SU-DHL-6 (cell line): ENCODE measurements at regions not wholly inside any gene's neighbourhood (a gene's known extent, or its start where the extent isn't known, plus 50 kb on each side); places are given as distances from the start of the nearest gene placed in this dataset.

ENCODE experiments used
- H2AFZ ChIP-seq: fragments of 200-600 bp; sonication (generic); 2 replicates; pipeline ENCODE4 v1.6.1; 2014; ENCODE audit warnings: low read depth, mild to moderate bottlenecking, moderate library complexity, mixed read lengths, antibody characterized with exemption, low read length; ENCODE audit not compliant: severe bottlenecking
- H3F3A ChIP-seq: fragments of 200-600 bp; shearing (Covaris generic); 2 replicates; pipeline ENCODE4 v1.6.0; 2016; ENCODE audit warnings: antibody characterized with exemption, mild to moderate bottlenecking; ENCODE audit not compliant: insufficient read depth
- H3K27ac ChIP-seq: fragments of 200-600 bp; sonication (generic); 2 replicates; pipeline ENCODE4 v1.5.1; 2016; ENCODE audit warnings: low read depth, mild to moderate bottlenecking, low read length, moderate library complexity, mixed read lengths
- H3K27me3 ChIP-seq: fragments of 200-600 bp; sonication (generic), shearing (Covaris generic); 2 replicates; pipeline ENCODE4 v1.6.0; 2014; ENCODE audit warnings: mild to moderate bottlenecking, low read length
- H3K36me3 ChIP-seq: fragments of 200-600 bp; sonication (generic); 2 replicates; pipeline ENCODE4 v1.6.1; 2014; ENCODE audit warnings: mild to moderate bottlenecking, low read length, mixed read lengths
- H3K4me2 ChIP-seq: fragments of 300-600, 200-600 bp; shearing (Covaris generic), sonication (generic); 2 replicates; pipeline ENCODE4 v1.6.0; 2014; ENCODE audit warnings: low read length, low read depth, mild to moderate bottlenecking; ENCODE audit not compliant: poor library complexity, severe bottlenecking
- H3K4me3 ChIP-seq: fragments of 200-600 bp; sonication (generic); 2 replicates; pipeline ENCODE4 v1.5.1; 2014; ENCODE audit warnings: antibody characterized with exemption, low read length, mild to moderate bottlenecking, mixed read lengths; ENCODE audit not compliant: insufficient read depth, poor library complexity, severe bottlenecking
- H3K79me2 ChIP-seq: fragments of 200-600 bp; sonication (generic); 2 replicates; pipeline ENCODE4 v1.6.1; 2014; ENCODE audit warnings: mild to moderate bottlenecking, low read length, moderate library complexity; ENCODE audit not compliant: insufficient read depth
- H3K9ac ChIP-seq: fragments of 200-600 bp; sonication (generic); 2 replicates; pipeline ENCODE4 v1.7.0; 2014; ENCODE audit warnings: mild to moderate bottlenecking, low read length
- H3K9me2 ChIP-seq: fragments of 200-600 bp; sonication (generic); replicated peaks from 2 replicates; pipeline ENCODE4 v1.6.1; 2014; ENCODE audit warnings: low read length; ENCODE audit not compliant: insufficient read depth
- H3K9me3 ChIP-seq: fragments of 200-600 bp; sonication (generic); 2 replicates; pipeline ENCODE4 v1.6.1; 2014; ENCODE audit warnings: low read length, mixed read lengths; ENCODE audit not compliant: insufficient read depth
- H4K20me1 ChIP-seq: fragments of 200-600 bp; sonication (generic); 2 replicates; pipeline ENCODE4 v1.6.1; 2014; ENCODE audit warnings: low read depth, mild to moderate bottlenecking, antibody characterized with exemption, low read length, moderate library complexity, mixed read lengths
- CTCF ChIP-seq: fragments of 200-600 bp; sonication (generic); IDR thresholded peaks from one replicate; pipeline ENCODE4 v1.5.1; 2017; ENCODE audit warnings: antibody characterized with exemption, mild to moderate bottlenecking, low read length, moderate library complexity; ENCODE audit not compliant: insufficient read depth, poor library complexity, severe bottlenecking
- EZH2phosphoT487 ChIP-seq: fragments of 200-600 bp; sonication (generic), shearing (Covaris generic); conservative IDR thresholded peaks from 2 replicates; pipeline ENCODE4 v1.6.1; 2018; ENCODE audit warnings: mild to moderate bottlenecking, antibody characterized with exemption, low read length, moderate library complexity, mixed read lengths

- Histone ChIP-seq H4K20me1 (no peaks in the 10 kb centered on the region), H3K9me2 (no peaks in the 10 kb centered on the region), H3K4me2 (no peak overlapping the region), H3K79me2 (no peaks in the 10 kb centered on the region), H3K9ac (no peak overlapping the region), H3K4me3 (no peak overlapping the region), H3K9me3 (no peaks in the 10 kb centered on the region), H3K36me3 (no peaks in the 10 kb centered on the region), H2AFZ (no peak overlapping the region), H3F3A (no peaks in the 10 kb centered on the region), H3K27me3 (no peaks in the 10 kb centered on the region), H3K27ac (no peak overlapping the region)
- TF ChIP-seq EZH2phosphoT487: no peak
- no peak for TF ChIP-seq CTCF
These were observed 71.2 kb upstream of the BCL9 start for GRCh38 chr1:147470079-147470478.

- Histone ChIP-seq H2AFZ (no peak overlapping the region), H3K79me2 (no peaks in the 10 kb centered on the region), H3K9me3 (no peaks in the 10 kb centered on the region), H3K9me2 (no peaks in the 10 kb centered on the region; the same call in 1 of the 2 replicates), H3K4me2 (no peak overlapping the region), H3F3A (no peaks in the 10 kb centered on the region), H4K20me1 (no peaks in the 10 kb centered on the region), H3K27me3 (no peaks in the 10 kb centered on the region), H3K27ac (no peak overlapping the region), H3K36me3 (no peaks in the 10 kb centered on the region), H3K4me3 (no peak overlapping the region), H3K9ac (no peak overlapping the region)
- TF ChIP-seq CTCF (no peak), EZH2phosphoT487 (no peak)
These were observed 68.8 kb upstream of the BCL9 start for GRCh38 chr1:147472489-147472888.

GRCh38 chr1:147472966-147473732 lies 68.2 kb upstream of the BCL9 start:
- Histone ChIP-seq H3K9me2 (no peaks in the 10 kb centered on the region; the same call in 1 of the 2 replicates), H3K4me3 (no peak overlapping the region), H2AFZ (no peak overlapping the region), H3K9ac (no peak overlapping the region), H3K27me3 (no peaks in the 10 kb centered on the region), H3K9me3 (no peaks in the 10 kb centered on the region), H3K27ac (no peak overlapping the region), H3K36me3 (no peaks in the 10 kb centered on the region), H3K79me2 (no peaks in the 10 kb centered on the region), H3K4me2 (no peak overlapping the region), H3F3A (no peaks in the 10 kb centered on the region), H4K20me1 (no peaks in the 10 kb centered on the region)
- TF ChIP-seq CTCF (no peak), EZH2phosphoT487 (no peak)
